Stimulated activated naive CD8-positive, alpha-beta T cell treated with anti-CD3 and anti-CD28 coated beads, Interleukin-15, Interleukin-2, amounts not matched to agents 100 U/mL and 50 U/mL, for 24 hours (primary cell): ENCODE measurements at regions not wholly inside any gene's neighbourhood (a gene's known extent, or its start where the extent isn't known, plus 50 kb on each side); places are given as distances from the start of the nearest gene placed in this dataset.
A peak's percentile ranks its signal among the peaks of the same experiment; 100 is the strongest.

Source experiments
- ATAC-seq: fragments of 150-1000 bp; cut with Tn5 transposase; one replicate; pipeline ENCODE4 v1.10.0; 2021
- DNase-seq: peaks from one replicate; pipeline ENCODE4 v3.0.0; 2021

DNA sequence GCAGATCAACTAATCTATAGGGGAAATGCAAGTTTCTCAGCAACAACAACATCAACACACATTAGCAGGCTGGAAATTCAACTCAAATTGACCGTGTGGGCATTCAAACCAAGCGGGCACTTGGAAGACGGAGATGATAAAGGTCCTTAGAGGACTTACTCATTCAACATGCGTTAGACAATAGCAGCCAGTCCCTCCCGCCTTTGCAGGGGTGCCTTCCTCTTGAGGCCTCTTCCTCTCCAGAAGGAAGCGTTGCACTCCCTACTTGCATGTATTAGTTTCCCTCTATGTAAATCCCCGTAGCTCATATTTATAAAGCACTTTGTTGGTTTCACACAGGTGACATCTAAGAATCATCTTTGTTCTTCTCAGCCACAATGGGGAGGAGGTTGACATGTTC is 300.8 kb upstream of the STXBP5 start:
- no peak for DNase-seq
- ATAC-seq, result no peak

DNA sequence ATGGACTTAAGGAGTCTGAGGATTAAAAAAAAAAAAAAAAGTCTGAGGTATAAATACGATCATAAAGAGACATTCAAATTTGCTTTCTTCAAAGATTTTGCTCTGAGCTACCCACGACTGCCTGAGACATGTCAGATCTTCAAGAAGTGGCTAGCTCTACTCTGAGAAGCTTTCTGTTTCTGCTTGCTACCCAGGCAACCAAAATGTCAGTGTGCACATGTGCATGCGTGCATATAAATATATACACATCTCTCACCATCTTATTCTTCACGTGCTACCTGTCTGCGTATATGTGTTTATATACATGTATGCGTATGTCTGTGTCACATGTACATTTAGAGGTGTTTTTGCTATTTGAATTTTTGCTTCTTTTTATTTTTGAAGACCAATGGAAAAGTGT is 299.6 kb upstream of the STXBP5 start:
- no peak for ATAC-seq
- DNase-seq, result no peak

GRCh38 chr6:146905181-146905704 is 299.0 kb upstream of the STXBP5 start:
- ATAC-seq, result no peak

DNA sequence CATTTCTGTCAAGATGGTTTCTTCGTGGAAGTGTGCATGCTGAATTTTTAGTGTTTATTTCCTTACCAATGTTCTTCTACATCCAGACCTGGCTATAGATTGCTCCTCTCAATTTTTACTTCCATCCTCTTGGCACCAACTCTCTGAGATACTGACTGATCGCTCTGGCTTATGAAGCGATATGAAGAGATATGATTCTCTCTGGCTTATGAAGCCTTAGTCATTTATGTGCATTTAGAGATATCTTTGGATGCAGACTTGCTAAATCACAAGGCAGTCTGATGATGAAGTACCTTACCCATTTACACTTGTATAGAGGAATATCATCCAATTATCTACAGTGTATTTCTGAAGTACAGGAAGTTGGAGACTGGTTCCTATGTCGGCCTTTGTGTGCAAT is 295.4 kb upstream of the STXBP5 start:
- ATAC-seq, result no peak

More at GRCh38 chr6:146905181-146905704, 299.0 kb upstream of the STXBP5 start:
- DNase-seq, result no peak

GRCh38 chr6:146909376-146909775 is 294.8 kb upstream of the STXBP5 start:
- DNase-seq, result no peak
- ATAC-seq, result no peak

More for the DNA sequence above, 295.4 kb upstream of the STXBP5 start:
- DNase-seq, result no peak

- DNase-seq, result no peak
- no peak for ATAC-seq
Observed at GRCh38 chr6:146909886-146910285, 294.3 kb upstream of the STXBP5 start.

GRCh38 chr6:146910611-146911010 is 293.6 kb upstream of the STXBP5 start:
- DNase-seq (no peak), ATAC-seq (no peak)

DNA sequence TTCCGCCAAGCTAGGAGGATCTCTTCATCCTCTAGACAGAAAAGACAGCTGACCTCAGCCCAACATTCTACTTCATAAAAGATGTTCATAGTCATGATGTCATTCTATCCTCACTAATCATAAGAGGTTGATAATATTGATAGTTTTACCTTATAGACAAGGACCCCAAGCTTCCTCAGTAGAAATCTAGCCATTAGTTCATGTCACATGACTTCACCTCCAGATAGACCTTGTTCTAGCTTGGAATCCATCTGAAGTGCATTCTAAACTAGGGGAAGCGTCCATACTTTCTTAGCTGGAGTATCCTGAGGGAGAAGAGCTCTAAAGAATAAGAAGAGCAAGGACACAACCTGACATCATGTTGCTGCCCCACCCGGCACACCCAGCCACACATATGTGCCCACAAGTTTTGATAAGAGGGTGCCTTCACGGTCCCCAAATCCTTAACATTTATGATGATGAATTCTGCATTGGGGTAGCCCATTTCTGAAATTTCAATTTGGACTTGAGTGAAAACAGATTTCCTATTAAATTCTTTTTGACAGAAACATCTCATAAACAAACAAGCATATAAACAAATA is 292.5 kb upstream of the STXBP5 start:
- ATAC-seq (no peak), DNase-seq (no peak)

GRCh38 chr6:146912730-146913685 is 291.2 kb upstream of the STXBP5 start:
- no peak for ATAC-seq
- no peak for DNase-seq

GRCh38 chr6:146913842-146914488 is 290.3 kb upstream of the STXBP5 start:
- peak; percentile 15 for ATAC-seq

DNA sequence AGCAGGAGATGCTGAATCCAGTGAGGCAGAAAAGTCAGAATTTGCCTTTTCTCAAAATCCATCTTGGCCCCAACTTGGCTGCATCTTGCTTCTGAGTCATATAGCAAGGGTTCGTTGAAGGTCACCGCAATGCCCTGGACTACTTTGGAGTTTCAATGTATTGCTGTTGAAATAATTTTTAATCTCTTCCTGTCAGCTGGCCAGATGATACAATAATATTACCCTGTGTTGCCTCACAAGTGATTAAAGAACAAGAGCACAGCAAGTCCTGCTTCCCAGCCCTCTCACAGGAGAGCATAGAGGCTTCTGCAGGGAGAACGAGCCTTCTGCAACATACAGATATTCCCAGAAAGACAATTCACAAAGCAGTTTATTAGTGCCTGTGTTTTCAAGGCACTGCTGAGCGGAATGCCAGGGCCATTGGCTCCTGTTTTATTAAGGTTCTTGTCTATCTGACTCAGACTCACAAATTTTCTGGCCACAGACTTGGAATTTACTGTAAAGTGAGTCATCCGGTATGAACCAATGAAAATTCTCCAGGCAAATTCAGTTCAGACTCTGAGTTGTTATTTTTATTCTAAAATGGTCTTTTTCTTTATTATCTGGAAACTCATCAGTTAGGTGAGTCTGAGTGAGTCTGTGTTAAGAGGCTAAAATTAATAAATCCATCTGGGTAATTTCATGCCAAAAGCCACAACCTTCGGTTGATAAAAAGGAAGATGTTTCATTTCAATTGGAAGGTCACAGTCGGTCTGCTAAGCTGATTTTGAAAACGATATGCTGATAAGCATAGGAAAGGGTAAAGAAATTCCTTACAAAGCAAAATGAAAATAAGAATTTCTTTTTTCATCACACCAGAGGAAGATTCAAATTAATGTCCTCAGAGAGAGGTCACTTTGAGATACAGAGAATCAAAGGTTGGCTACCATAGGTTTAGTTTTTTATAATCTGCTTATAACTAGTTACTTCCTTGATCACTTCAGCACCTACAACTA is 289.4 kb upstream of the STXBP5 start:
- ATAC-seq, result peak; percentile 38
- no peak for DNase-seq

More at GRCh38 chr6:146913842-146914488, 290.3 kb upstream of the STXBP5 start:
- DNase-seq, result no peak

DNA sequence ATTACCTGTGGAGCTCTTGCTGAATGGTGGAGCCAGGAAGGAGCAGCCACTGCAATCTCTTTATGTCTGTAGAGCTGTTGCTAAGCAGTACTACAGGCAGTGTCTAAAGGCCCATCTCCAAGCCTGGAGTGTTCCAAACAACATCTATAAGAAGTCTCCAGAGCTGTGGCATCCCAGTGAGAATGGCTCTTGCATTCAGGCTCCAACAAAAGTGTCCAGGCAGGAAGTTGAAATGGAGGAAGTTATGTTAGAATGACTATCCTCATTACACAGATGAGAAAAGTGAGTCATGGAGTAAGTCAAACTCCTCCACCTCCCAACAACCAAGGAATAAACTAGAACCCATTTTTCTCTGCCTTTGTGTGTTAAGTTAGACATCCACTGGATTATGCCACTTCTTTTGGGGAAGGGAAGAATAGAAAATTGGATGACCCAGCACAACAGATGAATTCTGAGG is 288.5 kb upstream of the STXBP5 start:
- ATAC-seq (no peak), DNase-seq (no peak)

GRCh38 chr6:146916435-146917025 is 287.7 kb upstream of the STXBP5 start:
- ATAC-seq, result no peak
- DNase-seq, result no peak

- ATAC-seq, result no peak
Observed at GRCh38 chr6:146917182-146917581, 287.0 kb upstream of the STXBP5 start.

DNA sequence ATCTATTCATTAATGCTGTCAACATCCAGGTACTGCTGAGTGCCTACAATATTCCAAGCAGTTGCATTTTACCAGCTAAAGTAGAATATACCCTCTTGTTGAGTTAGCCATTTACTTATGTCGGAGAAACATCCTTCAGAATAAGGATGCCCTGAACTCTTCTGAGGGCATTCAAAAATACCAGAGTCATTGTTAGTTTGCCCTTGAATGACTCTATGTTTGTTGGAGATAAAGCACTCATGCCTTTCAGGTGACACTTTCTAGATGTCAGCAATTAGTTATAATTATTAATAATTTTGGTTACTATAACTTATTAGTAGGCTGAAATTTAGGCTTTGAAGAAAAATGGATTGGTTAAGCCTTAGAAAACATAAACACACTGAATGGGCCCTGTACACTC is 286.2 kb upstream of the STXBP5 start:
- ATAC-seq (no peak), DNase-seq (no peak)

More at GRCh38 chr6:146917182-146917581, 287.0 kb upstream of the STXBP5 start:
- no peak for DNase-seq

DNA sequence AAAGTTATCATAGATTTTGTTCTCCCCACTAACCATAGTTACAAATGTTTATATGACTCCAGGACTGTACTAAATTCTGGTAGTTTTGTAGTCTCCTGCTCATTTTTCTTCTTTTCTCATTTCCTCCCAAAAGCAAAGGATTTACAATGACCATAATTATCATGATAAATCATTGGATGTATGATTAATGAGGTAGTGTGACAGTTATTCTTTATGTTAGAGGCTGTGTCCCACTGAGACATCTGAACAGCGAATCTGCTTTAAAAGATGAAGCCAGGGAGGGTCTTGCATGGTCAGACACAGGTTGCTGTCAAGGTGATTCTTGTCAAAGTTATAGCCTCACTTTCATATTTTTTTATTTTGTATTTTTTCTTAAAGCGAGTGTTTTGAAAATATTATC is 285.2 kb upstream of the STXBP5 start:
- DNase-seq, result no peak
- no peak for ATAC-seq

- no peak for DNase-seq
- no peak for ATAC-seq
Observed at GRCh38 chr6:146923205-146923833, 280.9 kb upstream of the STXBP5 start.

GRCh38 chr6:146925846-146926245 is 278.4 kb upstream of the STXBP5 start:
- DNase-seq (no peak), ATAC-seq (no peak)

GRCh38 chr6:146928503-146928902 is 275.7 kb upstream of the STXBP5 start:
- ATAC-seq (no peak), DNase-seq (no peak)

DNA sequence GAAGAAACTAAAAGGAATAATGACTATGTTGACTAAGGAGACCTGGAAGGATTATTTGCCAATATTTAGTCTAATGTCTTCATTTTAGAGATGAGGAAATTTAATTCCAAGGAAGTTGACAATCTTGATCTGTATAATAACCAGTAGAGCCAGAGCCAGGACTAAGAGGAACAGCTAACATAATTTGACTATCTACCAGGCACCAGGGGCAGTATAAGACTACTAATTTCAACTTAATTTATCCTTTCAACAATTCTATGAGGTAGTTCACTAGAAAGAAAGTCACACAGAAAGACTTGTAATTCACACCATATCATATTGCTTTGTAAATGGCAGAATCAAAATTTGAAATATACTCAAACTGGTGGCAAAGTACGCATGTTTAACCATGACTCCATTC is 273.0 kb upstream of the STXBP5 start:
- DNase-seq (no peak), ATAC-seq (no peak)
